ENCODE measurements at regions not wholly inside any gene's neighbourhood (a gene's known extent, or its start where the extent isn't known, plus 50 kb on each side); places are given as distances from the start of the nearest gene placed in this dataset.

DNA sequence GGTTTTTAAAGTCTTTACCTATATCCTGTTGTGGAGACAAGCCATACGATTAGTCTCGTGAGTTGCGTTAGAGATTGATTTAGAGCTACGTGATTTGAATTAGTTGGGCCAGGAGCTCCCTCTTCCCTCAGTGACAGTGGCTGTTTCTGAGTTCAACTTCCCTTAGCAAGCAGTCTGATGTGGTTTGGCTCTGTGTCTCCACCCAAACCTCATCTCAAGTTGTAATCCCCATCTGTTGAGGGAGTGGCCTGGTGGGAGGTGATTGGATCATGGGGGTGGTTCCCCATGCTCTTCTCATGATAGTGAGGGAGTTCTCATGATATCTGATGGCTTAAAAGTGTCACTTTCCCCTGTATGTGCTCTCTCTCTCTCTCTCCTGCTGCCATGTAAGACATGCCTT is 192.9 kb upstream of the PTGFR start:
- TF ChIP-seq, protein P1, sequence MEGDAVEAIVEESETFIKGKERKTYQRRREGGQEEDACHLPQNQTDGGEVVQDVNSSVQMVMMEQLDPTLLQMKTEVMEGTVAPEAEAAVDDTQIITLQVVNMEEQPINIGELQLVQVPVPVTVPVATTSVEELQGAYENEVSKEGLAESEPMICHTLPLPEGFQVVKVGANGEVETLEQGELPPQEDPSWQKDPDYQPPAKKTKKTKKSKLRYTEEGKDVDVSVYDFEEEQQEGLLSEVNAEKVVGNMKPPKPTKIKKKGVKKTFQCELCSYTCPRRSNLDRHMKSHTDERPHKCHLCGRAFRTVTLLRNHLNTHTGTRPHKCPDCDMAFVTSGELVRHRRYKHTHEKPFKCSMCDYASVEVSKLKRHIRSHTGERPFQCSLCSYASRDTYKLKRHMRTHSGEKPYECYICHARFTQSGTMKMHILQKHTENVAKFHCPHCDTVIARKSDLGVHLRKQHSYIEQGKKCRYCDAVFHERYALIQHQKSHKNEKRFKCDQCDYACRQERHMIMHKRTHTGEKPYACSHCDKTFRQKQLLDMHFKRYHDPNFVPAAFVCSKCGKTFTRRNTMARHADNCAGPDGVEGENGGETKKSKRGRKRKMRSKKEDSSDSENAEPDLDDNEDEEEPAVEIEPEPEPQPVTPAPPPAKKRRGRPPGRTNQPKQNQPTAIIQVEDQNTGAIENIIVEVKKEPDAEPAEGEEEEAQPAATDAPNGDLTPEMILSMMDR (IDR thresholded peaks at IDR 0.05 in 2 of 3, conservative IDR thresholded peaks at IDR 0.05 in 1 of 3; ENCODE audit: borderline replicate concordance in 1 of 3, insufficient read depth in 1 of 3, low read depth in 2 of 3, low read length in 2 of 3), result no peak
- TF ChIP-seq POLR2AphosphoS5 (IDR thresholded peaks at IDR 0.05; ENCODE audit: low read depth, low read length), result no peak

Data from HCT116 (cell line).